ENCODE measurements at regions not wholly inside any gene's neighbourhood (a gene's known extent, or its start where the extent isn't known, plus 50 kb on each side); places are given as distances from the start of the nearest gene placed in this dataset.

- DNase-seq: peak; percentile 24 to 46 (median 42)
Measured at GRCh38 chr5:96595300-96596090, 66.7 kb upstream of the CAST start.

- DNase-seq: no peak
Measured at GRCh38 chr5:96597438-96598020, 64.6 kb upstream of the CAST start.

GRCh38 chr5:96601200-96601599, 61.0 kb upstream of the CAST start:
- DNase-seq: no peak

- peak; percentile 80 to 88 (median 83) for DNase-seq
Measured at GRCh38 chr5:96601715-96602244, 60.4 kb upstream of the CAST start.

- DNase-seq: no peak
Measured at GRCh38 chr5:96602776-96603175, 59.4 kb upstream of the CAST start.

GRCh38 chr5:96605144-96605837, 56.9 kb upstream of the CAST start:
- no peak for DNase-seq

- DNase-seq: no peak
Measured at GRCh38 chr5:96609369-96609768, 52.8 kb upstream of the CAST start.

- DNase-seq: no peak
Measured at GRCh38 chr5:96610747-96611146, 51.4 kb upstream of the CAST start.

GRCh38 chr5:96611946-96612345, 50.2 kb upstream of the CAST start:
- no peak for DNase-seq
